Testis (tissue), 2 donors: ENCODE measurements at regions not wholly inside any gene's neighbourhood (a gene's known extent, or its start where the extent isn't known, plus 50 kb on each side); places are given as distances from the start of the nearest gene placed in this dataset.

Experiments used
- CTCF ChIP-seq, 3 experiments: fragments of 450-650 bp in 2 of 3; fragments of 200-600 bp in 1 of 3; sonication (generic) in 1 of 3; IDR thresholded peaks; one replicate each; pipeline ENCODE4 v1.5.1; 2016 to 2019; ENCODE audit warnings: antibody characterized with exemption in 3 of 3, mild to moderate bottlenecking in 2 of 3, moderate library complexity in 1 of 3
- POLR2A ChIP-seq: fragments of 450-650 bp; IDR thresholded peaks from one replicate; pipeline ENCODE4 v1.6.1; 2017; ENCODE audit warnings: antibody characterized with exemption, mild to moderate bottlenecking, moderate library complexity

- TF ChIP-seq CTCF (IDR thresholded peaks at IDR 0.05) (no peak), POLR2A (no peak)
Measured at GRCh38 chr2:60174146-60174545, 379.3 kb downstream of the BCL11A start.
